ENCODE measurements at regions not wholly inside any gene's neighbourhood (a gene's known extent, or its start where the extent isn't known, plus 50 kb on each side); places are given as distances from the start of the nearest gene placed in this dataset.

GRCh38 chr5:67378256-67378655, 181.7 kb upstream of the CD180 start:
- 37% methylated on average over 1 of the region's 1 CpG for WGBS
- H3K27me3 ChIP-seq (ENCODE audit: control insufficient read depth, insufficient read depth): no peaks in the 10 kb centered on the region
- intact Hi-C loops (cut with DNase I): no loop called here
- DNase-seq (no peak), ATAC-seq (no peak)
- no peak overlapping the region for H3K4me3 ChIP-seq (ENCODE audit: low read length)
- H3K27ac ChIP-seq (ENCODE audit: low read length): no peak overlapping the region
- no peaks in the 10 kb centered on the region for H3K4me1 ChIP-seq (ENCODE audit: control insufficient read depth, insufficient read depth, low read length)
- H3K9me3 ChIP-seq (ENCODE audit: control insufficient read depth, low read length): no peaks in the 10 kb centered on the region

GRCh38 chr5:67377631-67378030, 181.0 kb upstream of the CD180 start:
- H3K27ac ChIP-seq (ENCODE audit: low read length): no peak overlapping the region
- WGBS: 87% methylated on average over 4 of the region's 4 CpGs
- H3K4me3 ChIP-seq (ENCODE audit: low read length): no peak overlapping the region
- no peaks in the 10 kb centered on the region for H3K4me1 ChIP-seq (ENCODE audit: control insufficient read depth, insufficient read depth, low read length)
- DNase-seq: no peak
- ATAC-seq: no peak
- no peaks in the 10 kb centered on the region for H3K9me3 ChIP-seq (ENCODE audit: control insufficient read depth, low read length)
- no peaks in the 10 kb centered on the region for H3K27me3 ChIP-seq (ENCODE audit: control insufficient read depth, insufficient read depth)
- intact Hi-C loops (cut with DNase I): no loop called here

GRCh38 chr5:67375606-67376005, 179.0 kb upstream of the CD180 start:
- H3K9me3 ChIP-seq (ENCODE audit: control insufficient read depth, low read length): no peaks in the 10 kb centered on the region
- H3K4me1 ChIP-seq (ENCODE audit: control insufficient read depth, insufficient read depth, low read length): no peaks in the 10 kb centered on the region
- H3K27me3 ChIP-seq (ENCODE audit: control insufficient read depth, insufficient read depth): no peaks in the 10 kb centered on the region
- H3K27ac ChIP-seq (ENCODE audit: low read length): no peak overlapping the region
- 96% methylated on average over 2 of the region's 2 CpGs for WGBS
- DNase-seq: no peak
- no peak overlapping the region for H3K4me3 ChIP-seq (ENCODE audit: low read length)
- ATAC-seq: no peak
- intact Hi-C loops (cut with DNase I): no loop called here

GRCh38 chr5:67374378-67374777, 177.8 kb upstream of the CD180 start:
- no peak for ATAC-seq
- Histone ChIP-seq H3K4me1 (ENCODE audit: control insufficient read depth, insufficient read depth, low read length) (no peaks in the 10 kb centered on the region), H3K27me3 (ENCODE audit: control insufficient read depth, insufficient read depth) (no peaks in the 10 kb centered on the region), H3K27ac (ENCODE audit: low read length) (no peak overlapping the region), H3K9me3 (ENCODE audit: control insufficient read depth, low read length) (no peaks in the 10 kb centered on the region), H3K4me3 (ENCODE audit: low read length) (no peak overlapping the region)
- DNase-seq: no peak
- intact Hi-C loops (cut with DNase I): no loop called here
- 33% methylated on average over 2 of the region's 2 CpGs for WGBS

- H3K9me3 ChIP-seq (ENCODE audit: control insufficient read depth, low read length): no peaks in the 10 kb centered on the region
- no peaks in the 10 kb centered on the region for H3K27me3 ChIP-seq (ENCODE audit: control insufficient read depth, insufficient read depth)
- DNase-seq: no peak
- 59% methylated on average over 1 of the region's 1 CpG for WGBS
- intact Hi-C loops (cut with DNase I): no loop called here
- no peak for ATAC-seq
- no peak overlapping the region for H3K4me3 ChIP-seq (ENCODE audit: low read length)
- no peaks in the 10 kb centered on the region for H3K4me1 ChIP-seq (ENCODE audit: control insufficient read depth, insufficient read depth, low read length)
- H3K27ac ChIP-seq (ENCODE audit: low read length): no peak overlapping the region
Measured at GRCh38 chr5:67373518-67373917, 176.9 kb upstream of the CD180 start.

GRCh38 chr5:67372887-67373286, 176.3 kb upstream of the CD180 start:
- DNase-seq: no peak
- intact Hi-C loops (cut with DNase I): no loop called here
- 68% methylated on average over 1 of the region's 1 CpG for WGBS
- Histone ChIP-seq H3K4me1 (ENCODE audit: control insufficient read depth, insufficient read depth, low read length) (no peaks in the 10 kb centered on the region), H3K9me3 (ENCODE audit: control insufficient read depth, low read length) (no peaks in the 10 kb centered on the region), H3K4me3 (ENCODE audit: low read length) (no peak overlapping the region), H3K27me3 (ENCODE audit: control insufficient read depth, insufficient read depth) (no peaks in the 10 kb centered on the region), H3K27ac (ENCODE audit: low read length) (no peak overlapping the region)
- no peak for ATAC-seq

GRCh38 chr5:67371924-67372323, 175.3 kb upstream of the CD180 start:
- ATAC-seq: no peak
- Histone ChIP-seq H3K9me3 (ENCODE audit: control insufficient read depth, low read length) (no peaks in the 10 kb centered on the region), H3K27ac (ENCODE audit: low read length) (no peak overlapping the region), H3K4me1 (ENCODE audit: control insufficient read depth, insufficient read depth, low read length) (no peaks in the 10 kb centered on the region), H3K4me3 (ENCODE audit: low read length) (no peak overlapping the region), H3K27me3 (ENCODE audit: control insufficient read depth, insufficient read depth) (no peaks in the 10 kb centered on the region)
- WGBS: 71% methylated on average over 1 of the region's 1 CpG
- no peak for DNase-seq
- intact Hi-C loops (cut with DNase I): no loop called here

- no peak for ATAC-seq
- H3K27me3 ChIP-seq (ENCODE audit: control insufficient read depth, insufficient read depth): no peaks in the 10 kb centered on the region
- intact Hi-C loops (cut with DNase I): no loop called here
- H3K9me3 ChIP-seq (ENCODE audit: control insufficient read depth, low read length): no peaks in the 10 kb centered on the region
- 79% methylated on average over 5 of the region's 5 CpGs for WGBS
- no peak for DNase-seq
- H3K27ac ChIP-seq (ENCODE audit: low read length): no peak overlapping the region
- H3K4me1 ChIP-seq (ENCODE audit: control insufficient read depth, insufficient read depth, low read length): no peaks in the 10 kb centered on the region
- no peak overlapping the region for H3K4me3 ChIP-seq (ENCODE audit: low read length)
Measured at GRCh38 chr5:67366691-67367395, 170.2 kb upstream of the CD180 start.

- Histone ChIP-seq H3K9me3 (ENCODE audit: control insufficient read depth, low read length) (no peaks in the 10 kb centered on the region), H3K4me1 (ENCODE audit: control insufficient read depth, insufficient read depth, low read length) (no peaks in the 10 kb centered on the region), H3K27me3 (ENCODE audit: control insufficient read depth, insufficient read depth) (no peaks in the 10 kb centered on the region), H3K4me3 (ENCODE audit: low read length) (no peak overlapping the region), H3K27ac (ENCODE audit: low read length) (no peak overlapping the region)
- no peak for DNase-seq
- ATAC-seq: no peak
- intact Hi-C loops (cut with DNase I): no loop called here
- 96% methylated on average over 8 of the region's 8 CpGs for WGBS
Measured at GRCh38 chr5:67366276-67366675, 169.7 kb upstream of the CD180 start.

- intact Hi-C loops (cut with DNase I): no loop called here
- WGBS: 85% methylated on average over 3 of the region's 3 CpGs
- Histone ChIP-seq H3K27ac (ENCODE audit: low read length) (no peak overlapping the region), H3K9me3 (ENCODE audit: control insufficient read depth, low read length) (no peaks in the 10 kb centered on the region), H3K4me1 (ENCODE audit: control insufficient read depth, insufficient read depth, low read length) (no peaks in the 10 kb centered on the region), H3K4me3 (ENCODE audit: low read length) (no peak overlapping the region), H3K27me3 (ENCODE audit: control insufficient read depth, insufficient read depth) (no peaks in the 10 kb centered on the region)
- DNase-seq: no peak
- ATAC-seq: no peak
Measured at GRCh38 chr5:67364381-67364970, 167.9 kb upstream of the CD180 start.

GRCh38 chr5:67363963-67364362, 167.4 kb upstream of the CD180 start:
- no peaks in the 10 kb centered on the region for H3K27me3 ChIP-seq (ENCODE audit: control insufficient read depth, insufficient read depth)
- intact Hi-C loops (cut with DNase I): no loop called here
- DNase-seq (no peak), ATAC-seq (no peak)
- 78% methylated on average over 1 of the region's 1 CpG for WGBS
- H3K9me3 ChIP-seq (ENCODE audit: control insufficient read depth, low read length): no peaks in the 10 kb centered on the region
- H3K4me3 ChIP-seq (ENCODE audit: low read length): no peak overlapping the region
- no peak overlapping the region for H3K27ac ChIP-seq (ENCODE audit: low read length)
- no peaks in the 10 kb centered on the region for H3K4me1 ChIP-seq (ENCODE audit: control insufficient read depth, insufficient read depth, low read length)

Measured in right cardiac atrium (tissue), 5 donors.